ENCODE measurements at regions not wholly inside any gene's neighbourhood (a gene's known extent, or its start where the extent isn't known, plus 50 kb on each side); places are given as distances from the start of the nearest gene placed in this dataset.

DNA sequence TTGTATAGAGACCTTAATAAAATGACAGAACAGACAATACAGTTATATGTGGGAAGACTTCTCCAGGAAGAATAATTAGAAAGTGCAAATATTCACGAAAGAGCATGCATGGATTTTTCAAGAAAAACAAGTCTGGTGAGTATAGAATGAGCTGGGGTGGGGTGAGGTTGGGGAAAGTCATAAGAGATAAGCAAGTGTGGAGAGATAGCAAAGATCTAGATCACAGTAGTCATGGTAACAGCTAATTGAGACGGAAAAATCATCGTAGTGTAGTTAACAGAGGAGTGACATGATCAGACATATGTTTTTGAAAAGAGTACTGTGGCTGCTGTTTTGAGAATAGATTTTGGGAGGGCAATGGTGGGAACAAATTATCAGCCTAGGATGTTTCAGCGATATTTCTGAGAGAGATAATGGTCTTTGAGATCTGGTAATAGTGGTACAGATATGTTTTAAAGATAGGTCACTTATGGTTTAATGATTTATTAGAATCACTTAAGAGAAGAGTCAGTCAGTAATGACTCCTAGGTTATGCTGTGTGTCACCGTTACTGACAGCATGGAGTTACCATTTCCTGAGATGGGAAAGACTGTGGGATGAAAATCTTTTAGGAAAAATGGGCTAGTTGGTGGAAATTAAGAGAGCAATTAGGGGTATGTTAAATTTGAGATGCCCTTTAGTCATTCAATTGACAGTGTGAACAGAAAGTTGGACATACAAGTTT lies 248.5 kb upstream of the SLC8A1 start:
- TF ChIP-seq, protein P1, sequence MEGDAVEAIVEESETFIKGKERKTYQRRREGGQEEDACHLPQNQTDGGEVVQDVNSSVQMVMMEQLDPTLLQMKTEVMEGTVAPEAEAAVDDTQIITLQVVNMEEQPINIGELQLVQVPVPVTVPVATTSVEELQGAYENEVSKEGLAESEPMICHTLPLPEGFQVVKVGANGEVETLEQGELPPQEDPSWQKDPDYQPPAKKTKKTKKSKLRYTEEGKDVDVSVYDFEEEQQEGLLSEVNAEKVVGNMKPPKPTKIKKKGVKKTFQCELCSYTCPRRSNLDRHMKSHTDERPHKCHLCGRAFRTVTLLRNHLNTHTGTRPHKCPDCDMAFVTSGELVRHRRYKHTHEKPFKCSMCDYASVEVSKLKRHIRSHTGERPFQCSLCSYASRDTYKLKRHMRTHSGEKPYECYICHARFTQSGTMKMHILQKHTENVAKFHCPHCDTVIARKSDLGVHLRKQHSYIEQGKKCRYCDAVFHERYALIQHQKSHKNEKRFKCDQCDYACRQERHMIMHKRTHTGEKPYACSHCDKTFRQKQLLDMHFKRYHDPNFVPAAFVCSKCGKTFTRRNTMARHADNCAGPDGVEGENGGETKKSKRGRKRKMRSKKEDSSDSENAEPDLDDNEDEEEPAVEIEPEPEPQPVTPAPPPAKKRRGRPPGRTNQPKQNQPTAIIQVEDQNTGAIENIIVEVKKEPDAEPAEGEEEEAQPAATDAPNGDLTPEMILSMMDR (conservative IDR thresholded peaks at IDR 0.05 in 1 of 2, IDR thresholded peaks at IDR 0.05 in 1 of 2; ENCODE audit: low read depth in 1 of 2, low read length in 2 of 2): no peak
- no peak for TF ChIP-seq EZH2 (IDR thresholded peaks at IDR 0.05; ENCODE audit: low read length, missing control alignments)

Measured in fibroblast of lung (primary cell).